ENCODE measurements at regions not wholly inside any gene's neighbourhood (a gene's known extent, or its start where the extent isn't known, plus 50 kb on each side); places are given as distances from the start of the nearest gene placed in this dataset.

DNA sequence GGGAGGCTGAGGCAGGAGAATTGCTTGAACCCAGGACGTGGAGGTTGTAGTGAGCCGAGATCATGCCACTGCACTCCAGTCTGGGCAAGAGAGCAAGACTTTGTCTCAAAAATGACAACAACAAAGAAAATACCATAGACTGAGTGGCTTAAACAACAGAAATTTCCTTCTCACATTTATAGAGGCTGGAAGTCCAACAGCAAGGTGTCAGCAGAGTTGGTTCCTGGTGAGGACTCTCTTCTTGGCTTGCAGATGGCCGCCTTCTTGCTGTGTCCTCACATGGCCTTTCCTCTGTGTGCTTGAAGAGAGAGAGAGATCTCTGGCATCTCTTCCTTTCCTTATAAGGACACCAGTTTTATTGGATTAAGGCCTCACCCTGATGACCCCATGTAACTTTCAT lies 56.1 kb upstream of the ADGRE5 start (continued):
- TF ChIP-seq, protein P1, sequence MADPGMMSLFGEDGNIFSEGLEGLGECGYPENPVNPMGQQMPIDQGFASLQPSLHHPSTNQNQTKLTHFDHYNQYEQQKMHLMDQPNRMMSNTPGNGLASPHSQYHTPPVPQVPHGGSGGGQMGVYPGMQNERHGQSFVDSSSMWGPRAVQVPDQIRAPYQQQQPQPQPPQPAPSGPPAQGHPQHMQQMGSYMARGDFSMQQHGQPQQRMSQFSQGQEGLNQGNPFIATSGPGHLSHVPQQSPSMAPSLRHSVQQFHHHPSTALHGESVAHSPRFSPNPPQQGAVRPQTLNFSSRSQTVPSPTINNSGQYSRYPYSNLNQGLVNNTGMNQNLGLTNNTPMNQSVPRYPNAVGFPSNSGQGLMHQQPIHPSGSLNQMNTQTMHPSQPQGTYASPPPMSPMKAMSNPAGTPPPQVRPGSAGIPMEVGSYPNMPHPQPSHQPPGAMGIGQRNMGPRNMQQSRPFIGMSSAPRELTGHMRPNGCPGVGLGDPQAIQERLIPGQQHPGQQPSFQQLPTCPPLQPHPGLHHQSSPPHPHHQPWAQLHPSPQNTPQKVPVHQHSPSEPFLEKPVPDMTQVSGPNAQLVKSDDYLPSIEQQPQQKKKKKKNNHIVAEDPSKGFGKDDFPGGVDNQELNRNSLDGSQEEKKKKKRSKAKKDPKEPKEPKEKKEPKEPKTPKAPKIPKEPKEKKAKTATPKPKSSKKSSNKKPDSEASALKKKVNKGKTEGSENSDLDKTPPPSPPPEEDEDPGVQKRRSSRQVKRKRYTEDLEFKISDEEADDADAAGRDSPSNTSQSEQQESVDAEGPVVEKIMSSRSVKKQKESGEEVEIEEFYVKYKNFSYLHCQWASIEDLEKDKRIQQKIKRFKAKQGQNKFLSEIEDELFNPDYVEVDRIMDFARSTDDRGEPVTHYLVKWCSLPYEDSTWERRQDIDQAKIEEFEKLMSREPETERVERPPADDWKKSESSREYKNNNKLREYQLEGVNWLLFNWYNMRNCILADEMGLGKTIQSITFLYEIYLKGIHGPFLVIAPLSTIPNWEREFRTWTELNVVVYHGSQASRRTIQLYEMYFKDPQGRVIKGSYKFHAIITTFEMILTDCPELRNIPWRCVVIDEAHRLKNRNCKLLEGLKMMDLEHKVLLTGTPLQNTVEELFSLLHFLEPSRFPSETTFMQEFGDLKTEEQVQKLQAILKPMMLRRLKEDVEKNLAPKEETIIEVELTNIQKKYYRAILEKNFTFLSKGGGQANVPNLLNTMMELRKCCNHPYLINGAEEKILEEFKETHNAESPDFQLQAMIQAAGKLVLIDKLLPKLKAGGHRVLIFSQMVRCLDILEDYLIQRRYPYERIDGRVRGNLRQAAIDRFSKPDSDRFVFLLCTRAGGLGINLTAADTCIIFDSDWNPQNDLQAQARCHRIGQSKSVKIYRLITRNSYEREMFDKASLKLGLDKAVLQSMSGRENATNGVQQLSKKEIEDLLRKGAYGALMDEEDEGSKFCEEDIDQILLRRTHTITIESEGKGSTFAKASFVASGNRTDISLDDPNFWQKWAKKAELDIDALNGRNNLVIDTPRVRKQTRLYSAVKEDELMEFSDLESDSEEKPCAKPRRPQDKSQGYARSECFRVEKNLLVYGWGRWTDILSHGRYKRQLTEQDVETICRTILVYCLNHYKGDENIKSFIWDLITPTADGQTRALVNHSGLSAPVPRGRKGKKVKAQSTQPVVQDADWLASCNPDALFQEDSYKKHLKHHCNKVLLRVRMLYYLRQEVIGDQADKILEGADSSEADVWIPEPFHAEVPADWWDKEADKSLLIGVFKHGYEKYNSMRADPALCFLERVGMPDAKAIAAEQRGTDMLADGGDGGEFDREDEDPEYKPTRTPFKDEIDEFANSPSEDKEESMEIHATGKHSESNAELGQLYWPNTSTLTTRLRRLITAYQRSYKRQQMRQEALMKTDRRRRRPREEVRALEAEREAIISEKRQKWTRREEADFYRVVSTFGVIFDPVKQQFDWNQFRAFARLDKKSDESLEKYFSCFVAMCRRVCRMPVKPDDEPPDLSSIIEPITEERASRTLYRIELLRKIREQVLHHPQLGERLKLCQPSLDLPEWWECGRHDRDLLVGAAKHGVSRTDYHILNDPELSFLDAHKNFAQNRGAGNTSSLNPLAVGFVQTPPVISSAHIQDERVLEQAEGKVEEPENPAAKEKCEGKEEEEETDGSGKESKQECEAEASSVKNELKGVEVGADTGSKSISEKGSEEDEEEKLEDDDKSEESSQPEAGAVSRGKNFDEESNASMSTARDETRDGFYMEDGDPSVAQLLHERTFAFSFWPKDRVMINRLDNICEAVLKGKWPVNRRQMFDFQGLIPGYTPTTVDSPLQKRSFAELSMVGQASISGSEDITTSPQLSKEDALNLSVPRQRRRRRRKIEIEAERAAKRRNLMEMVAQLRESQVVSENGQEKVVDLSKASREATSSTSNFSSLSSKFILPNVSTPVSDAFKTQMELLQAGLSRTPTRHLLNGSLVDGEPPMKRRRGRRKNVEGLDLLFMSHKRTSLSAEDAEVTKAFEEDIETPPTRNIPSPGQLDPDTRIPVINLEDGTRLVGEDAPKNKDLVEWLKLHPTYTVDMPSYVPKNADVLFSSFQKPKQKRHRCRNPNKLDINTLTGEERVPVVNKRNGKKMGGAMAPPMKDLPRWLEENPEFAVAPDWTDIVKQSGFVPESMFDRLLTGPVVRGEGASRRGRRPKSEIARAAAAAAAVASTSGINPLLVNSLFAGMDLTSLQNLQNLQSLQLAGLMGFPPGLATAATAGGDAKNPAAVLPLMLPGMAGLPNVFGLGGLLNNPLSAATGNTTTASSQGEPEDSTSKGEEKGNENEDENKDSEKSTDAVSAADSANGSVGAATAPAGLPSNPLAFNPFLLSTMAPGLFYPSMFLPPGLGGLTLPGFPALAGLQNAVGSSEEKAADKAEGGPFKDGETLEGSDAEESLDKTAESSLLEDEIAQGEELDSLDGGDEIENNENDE (IDR thresholded peaks at IDR 0.05; ENCODE audit: insufficient replicate concordance, low read length): no peak
- TF ChIP-seq CHD2 (IDR thresholded peaks at IDR 0.05; ENCODE audit: low read length): no peak
- TF ChIP-seq YY1 (IDR thresholded peaks at IDR 0.05; ENCODE audit: low read depth, low read length): no peak
- TF ChIP-seq POLR2AphosphoS5 (IDR thresholded peaks at IDR 0.05; ENCODE audit: low read depth, low read length): no peak

Data from H1 (cell line).